ENCODE measurements at regions not wholly inside any gene's neighbourhood (a gene's known extent, or its start where the extent isn't known, plus 50 kb on each side); places are given as distances from the start of the nearest gene placed in this dataset.

GRCh38 chr2:223117533-223117932 is 65.5 kb downstream of the KCNE4 start:
- no peak for TF ChIP-seq CTCF (IDR thresholded peaks at IDR 0.05)
- Histone ChIP-seq H3K27ac (no peak overlapping the region), H3K9me3 (no peaks in the 10 kb centered on the region), H3K27me3 (no peaks in the 10 kb centered on the region), H3K36me3 (no peaks in the 10 kb centered on the region), H3K4me3 (no peak overlapping the region), H3K4me1 (no peaks in the 10 kb centered on the region)
- intact Hi-C loops (cut with DNase I; ENCODE audit: low total_unique reads), result no loop called here
- DNase-seq, result no peak

- no peak for DNase-seq
- no peaks in the 10 kb centered on the region for H3K27me3 ChIP-seq
- intact Hi-C loops (cut with DNase I; ENCODE audit: low total_unique reads), result no loop called here
- no peak overlapping the region for H3K4me3 ChIP-seq
- no peak for TF ChIP-seq CTCF (IDR thresholded peaks at IDR 0.05)
- no peaks in the 10 kb centered on the region for H3K36me3 ChIP-seq
- H3K4me1 ChIP-seq, result no peaks in the 10 kb centered on the region
- H3K9me3 ChIP-seq, result no peaks in the 10 kb centered on the region
- no peak overlapping the region for H3K27ac ChIP-seq
Measured at GRCh38 chr2:223121283-223121682, 69.3 kb downstream of the KCNE4 start.

GRCh38 chr2:223122781-223123180 is 70.8 kb downstream of the KCNE4 start:
- Histone ChIP-seq H3K27me3 (no peaks in the 10 kb centered on the region), H3K27ac (no peak overlapping the region), H3K9me3 (no peaks in the 10 kb centered on the region), H3K36me3 (no peaks in the 10 kb centered on the region), H3K4me3 (no peak overlapping the region), H3K4me1 (no peaks in the 10 kb centered on the region)
- no peak for DNase-seq
- no peak for TF ChIP-seq CTCF (IDR thresholded peaks at IDR 0.05)
- intact Hi-C loops (cut with DNase I; ENCODE audit: low total_unique reads), result no loop called here

- no peaks in the 10 kb centered on the region for H3K4me1 ChIP-seq
- TF ChIP-seq CTCF (IDR thresholded peaks at IDR 0.05), result no peak
- H3K9me3 ChIP-seq, result no peaks in the 10 kb centered on the region
- no peak for DNase-seq
- H3K27ac ChIP-seq, result no peak overlapping the region
- no peaks in the 10 kb centered on the region for H3K27me3 ChIP-seq
- intact Hi-C loops (cut with DNase I; ENCODE audit: low total_unique reads), result no loop called here
- H3K4me3 ChIP-seq, result no peak overlapping the region
- H3K36me3 ChIP-seq, result no peaks in the 10 kb centered on the region
Measured at GRCh38 chr2:223123855-223124610, 72.0 kb downstream of the KCNE4 start.

- no peak for TF ChIP-seq CTCF (IDR thresholded peaks at IDR 0.05)
- Histone ChIP-seq H3K9me3 (no peaks in the 10 kb centered on the region), H3K36me3 (no peaks in the 10 kb centered on the region), H3K27me3 (no peaks in the 10 kb centered on the region), H3K27ac (no peak overlapping the region), H3K4me3 (no peak overlapping the region), H3K4me1 (no peaks in the 10 kb centered on the region)
- no peak for DNase-seq
- intact Hi-C loops (cut with DNase I; ENCODE audit: low total_unique reads), result no loop called here
Measured at GRCh38 chr2:223141606-223142005, 89.6 kb downstream of the KCNE4 start.

GRCh38 chr2:223142118-223142517 is 90.1 kb downstream of the KCNE4 start:
- TF ChIP-seq CTCF (IDR thresholded peaks at IDR 0.05), result no peak
- H3K36me3 ChIP-seq, result no peaks in the 10 kb centered on the region
- H3K27ac ChIP-seq, result no peak overlapping the region
- no peak for DNase-seq
- H3K4me3 ChIP-seq, result no peak overlapping the region
- intact Hi-C loops (cut with DNase I; ENCODE audit: low total_unique reads), result no loop called here
- no peaks in the 10 kb centered on the region for H3K4me1 ChIP-seq
- no peaks in the 10 kb centered on the region for H3K9me3 ChIP-seq
- H3K27me3 ChIP-seq, result no peaks in the 10 kb centered on the region
